ENCODE measurements at regions not wholly inside any gene's neighbourhood (a gene's known extent, or its start where the extent isn't known, plus 50 kb on each side); places are given as distances from the start of the nearest gene placed in this dataset.
"Not testable (repeated sequence)": the region's sequence is repeated elsewhere in the genome, so short reads cannot be mapped to it uniquely, and the experiment has no call there.

- Histone ChIP-seq H3K9me3 (peaks cover 0 to 31% of the 10 kb centered on the region in 2 donors), H3K27ac (no peak overlapping the region), H3K27me3 (no peaks in the 10 kb centered on the region), H3K4me3 (no peak overlapping the region), H3K4me1 (no peaks in the 10 kb centered on the region), H3K36me3 (no peaks in the 10 kb centered on the region)
- no peak for TF ChIP-seq CTCF (IDR thresholded peaks at IDR 0.05)
- DNase-seq (no peak), ATAC-seq (no peak)
- intact Hi-C loops (cut with DNase I) = no loop called here
Measured at GRCh38 chr2:186382932-186383331, 103.1 kb upstream of the ZC3H15 start.

GRCh38 chr2:186384226-186384625 is 101.8 kb upstream of the ZC3H15 start:
- no peak overlapping the region for H3K27ac ChIP-seq
- H3K9me3 ChIP-seq = peaks cover 0 to 36% of the 10 kb centered on the region in 2 donors
- ATAC-seq (no peak), DNase-seq (no peak)
- intact Hi-C loops (cut with DNase I) = no loop called here
- no peaks in the 10 kb centered on the region for H3K27me3 ChIP-seq
- TF ChIP-seq CTCF (IDR thresholded peaks at IDR 0.05) = no peak
- no peaks in the 10 kb centered on the region for H3K36me3 ChIP-seq
- H3K4me3 ChIP-seq = no peak overlapping the region
- H3K4me1 ChIP-seq = no peaks in the 10 kb centered on the region

- intact Hi-C loops (cut with DNase I); H3K4me3 ChIP-seq; H3K27ac ChIP-seq; H3K27me3 ChIP-seq; ATAC-seq; H3K4me1 ChIP-seq; H3K36me3 ChIP-seq: not testable (repeated sequence)
- peak in 1 of 4 donors; percentile 41 for DNase-seq
- peaks cover 0 to 44% of the 10 kb centered on the region in 2 donors for H3K9me3 ChIP-seq
Measured at GRCh38 chr2:186385638-186386201, 100.3 kb upstream of the ZC3H15 start.

- H3K36me3 ChIP-seq = no peaks in the 10 kb centered on the region
- TF ChIP-seq CTCF (IDR thresholded peaks at IDR 0.05) = no peak
- peaks cover 0 to 12% of the 10 kb centered on the region in 2 donors for H3K9me3 ChIP-seq
- no peaks in the 10 kb centered on the region for H3K27me3 ChIP-seq
- no peaks in the 10 kb centered on the region for H3K4me1 ChIP-seq
- H3K4me3 ChIP-seq = no peak overlapping the region
- intact Hi-C loops (cut with DNase I) = no loop called here
- DNase-seq = no peak
- ATAC-seq = no peak
- H3K27ac ChIP-seq = no peak overlapping the region
Measured at GRCh38 chr2:186399082-186399644, 86.9 kb upstream of the ZC3H15 start.

- Histone ChIP-seq H3K36me3 (no peaks in the 10 kb centered on the region), H3K4me1 (no peaks in the 10 kb centered on the region), H3K4me3 (no peak overlapping the region), H3K9me3 (peaks cover 0 to 6% of the 10 kb centered on the region in 2 donors), H3K27me3 (no peaks in the 10 kb centered on the region), H3K27ac (no peak overlapping the region)
- intact Hi-C loops (cut with DNase I) = no loop called here
- ATAC-seq = no peak
- no peak for DNase-seq
- TF ChIP-seq CTCF (IDR thresholded peaks at IDR 0.05) = no peak
Measured at GRCh38 chr2:186405842-186406241, 80.2 kb upstream of the ZC3H15 start.

GRCh38 chr2:186407611-186408010 is 78.4 kb upstream of the ZC3H15 start:
- H3K4me1 ChIP-seq = no peaks in the 10 kb centered on the region
- intact Hi-C loops (cut with DNase I) = no loop called here
- H3K4me3 ChIP-seq = no peak overlapping the region
- no peak for TF ChIP-seq CTCF (IDR thresholded peaks at IDR 0.05)
- DNase-seq (no peak), ATAC-seq (no peak)
- H3K27ac ChIP-seq = no peak overlapping the region
- H3K36me3 ChIP-seq = no peaks in the 10 kb centered on the region
- no peaks in the 10 kb centered on the region for H3K27me3 ChIP-seq
- peaks cover 0 to 6% of the 10 kb centered on the region in 2 donors for H3K9me3 ChIP-seq
